ENCODE measurements at regions not wholly inside any gene's neighbourhood (a gene's known extent, or its start where the extent isn't known, plus 50 kb on each side); places are given as distances from the start of the nearest gene placed in this dataset.

DNA sequence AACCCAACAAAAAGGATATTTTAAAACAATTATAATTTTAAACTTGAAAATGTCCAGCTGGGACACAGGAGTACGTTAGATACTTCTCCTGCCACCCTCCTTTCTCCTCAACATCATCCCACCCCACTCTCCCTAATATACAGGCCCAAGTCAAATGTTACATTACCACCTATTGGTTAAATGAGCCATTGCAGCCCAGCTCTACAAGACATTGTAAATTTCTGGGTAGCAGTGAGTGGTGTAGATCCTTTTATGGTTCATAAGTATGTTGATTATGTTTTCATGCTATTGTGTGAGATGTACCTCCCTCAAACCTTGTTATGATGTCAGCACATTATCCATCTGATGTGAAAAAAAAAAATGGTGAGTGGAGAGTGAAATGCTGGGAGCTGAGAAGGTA is 187.1 kb upstream of the BCOR start:
- Histone ChIP-seq H3K4me3 (no peak overlapping the region), H3K36me3 (no peaks in the 10 kb centered on the region), H3K4me1 (no peaks in the 10 kb centered on the region), H3K27me3 (ENCODE audit: low read depth) (no peaks in the 10 kb centered on the region), H3K27ac (replicated peaks) (no peak overlapping the region), H3K9me3 (replicated peaks) (peaks cover 5% of the 10 kb centered on the region)
- intact Hi-C loops (cut with micrococcal nuclease), result no loop called here
- TF ChIP-seq, protein P1, sequence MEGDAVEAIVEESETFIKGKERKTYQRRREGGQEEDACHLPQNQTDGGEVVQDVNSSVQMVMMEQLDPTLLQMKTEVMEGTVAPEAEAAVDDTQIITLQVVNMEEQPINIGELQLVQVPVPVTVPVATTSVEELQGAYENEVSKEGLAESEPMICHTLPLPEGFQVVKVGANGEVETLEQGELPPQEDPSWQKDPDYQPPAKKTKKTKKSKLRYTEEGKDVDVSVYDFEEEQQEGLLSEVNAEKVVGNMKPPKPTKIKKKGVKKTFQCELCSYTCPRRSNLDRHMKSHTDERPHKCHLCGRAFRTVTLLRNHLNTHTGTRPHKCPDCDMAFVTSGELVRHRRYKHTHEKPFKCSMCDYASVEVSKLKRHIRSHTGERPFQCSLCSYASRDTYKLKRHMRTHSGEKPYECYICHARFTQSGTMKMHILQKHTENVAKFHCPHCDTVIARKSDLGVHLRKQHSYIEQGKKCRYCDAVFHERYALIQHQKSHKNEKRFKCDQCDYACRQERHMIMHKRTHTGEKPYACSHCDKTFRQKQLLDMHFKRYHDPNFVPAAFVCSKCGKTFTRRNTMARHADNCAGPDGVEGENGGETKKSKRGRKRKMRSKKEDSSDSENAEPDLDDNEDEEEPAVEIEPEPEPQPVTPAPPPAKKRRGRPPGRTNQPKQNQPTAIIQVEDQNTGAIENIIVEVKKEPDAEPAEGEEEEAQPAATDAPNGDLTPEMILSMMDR (IDR thresholded peaks at IDR 0.05; ENCODE audit: borderline replicate concordance), result no peak
- DNase-seq, result no peak

DNA sequence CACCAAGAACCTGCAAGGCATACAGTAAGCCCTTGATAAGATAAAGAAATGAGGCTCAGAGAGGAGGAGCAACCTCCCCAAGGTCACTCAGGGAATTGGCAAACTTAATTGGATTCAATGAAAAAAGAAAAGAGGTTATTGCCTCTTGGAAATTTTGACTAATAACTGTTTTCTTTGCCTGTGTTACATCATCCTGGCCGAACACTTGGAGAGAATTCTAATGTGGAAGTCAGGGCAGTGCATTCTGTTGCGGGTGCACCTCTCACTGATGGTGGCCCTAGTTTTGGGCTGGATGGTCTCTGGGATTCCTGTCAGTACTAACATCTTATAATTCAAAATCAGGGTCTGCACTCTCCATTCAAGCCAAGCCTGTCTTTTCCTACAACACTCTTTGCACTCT is 186.2 kb upstream of the BCOR start:
- Histone ChIP-seq H3K4me3 (no peak overlapping the region), H3K27ac (replicated peaks) (no peak overlapping the region), H3K36me3 (no peaks in the 10 kb centered on the region), H3K4me1 (no peaks in the 10 kb centered on the region), H3K27me3 (ENCODE audit: low read depth) (no peaks in the 10 kb centered on the region), H3K9me3 (replicated peaks) (no peaks in the 10 kb centered on the region)
- DNase-seq, result no peak
- intact Hi-C loops (cut with micrococcal nuclease), result no loop called here
- TF ChIP-seq, protein P1 (IDR thresholded peaks at IDR 0.05; ENCODE audit: borderline replicate concordance), result no peak

DNA sequence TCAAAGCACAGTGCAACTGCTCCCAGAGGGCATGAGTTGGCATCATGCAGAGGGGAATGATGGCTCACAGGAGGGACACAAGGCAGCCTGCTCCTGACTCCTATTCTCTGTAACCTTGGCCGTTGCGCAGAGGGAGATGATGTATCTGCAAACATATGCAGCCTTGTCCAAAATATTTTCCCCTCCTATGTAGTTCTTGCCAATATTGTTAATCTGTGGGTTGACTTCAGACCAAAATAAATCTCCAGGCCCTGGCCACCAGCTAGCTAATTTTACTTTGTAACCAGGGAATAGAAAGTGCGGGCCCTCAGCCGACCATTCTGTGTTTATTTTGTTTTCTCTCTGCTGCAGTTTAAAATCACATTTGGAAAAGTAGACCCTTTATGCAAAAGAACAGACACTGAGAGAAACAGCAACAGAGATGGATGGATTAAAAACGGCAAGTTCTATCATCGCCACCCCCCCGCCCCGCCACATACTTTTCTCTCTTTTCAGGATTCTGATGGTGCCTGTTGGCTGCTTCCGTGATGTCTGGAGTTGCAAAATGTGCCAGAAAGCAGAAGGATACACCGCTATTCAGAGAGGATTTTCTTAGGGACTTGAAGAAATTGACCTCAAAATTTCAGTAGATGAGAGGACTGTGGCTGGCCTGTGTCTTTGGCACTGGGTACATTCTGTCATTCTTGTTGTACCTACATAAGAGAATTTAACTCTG is 185.3 kb upstream of the BCOR start:
- Histone ChIP-seq H3K4me3 (no peak overlapping the region), H3K36me3 (no peaks in the 10 kb centered on the region), H3K27ac (replicated peaks) (no peak overlapping the region), H3K27me3 (ENCODE audit: low read depth) (no peaks in the 10 kb centered on the region), H3K9me3 (replicated peaks) (no peaks in the 10 kb centered on the region), H3K4me1 (no peaks in the 10 kb centered on the region)
- TF ChIP-seq, protein P1 (IDR thresholded peaks at IDR 0.05; ENCODE audit: borderline replicate concordance), result no peak
- intact Hi-C loops (cut with micrococcal nuclease), result no loop called here
- no peak for DNase-seq

DNA sequence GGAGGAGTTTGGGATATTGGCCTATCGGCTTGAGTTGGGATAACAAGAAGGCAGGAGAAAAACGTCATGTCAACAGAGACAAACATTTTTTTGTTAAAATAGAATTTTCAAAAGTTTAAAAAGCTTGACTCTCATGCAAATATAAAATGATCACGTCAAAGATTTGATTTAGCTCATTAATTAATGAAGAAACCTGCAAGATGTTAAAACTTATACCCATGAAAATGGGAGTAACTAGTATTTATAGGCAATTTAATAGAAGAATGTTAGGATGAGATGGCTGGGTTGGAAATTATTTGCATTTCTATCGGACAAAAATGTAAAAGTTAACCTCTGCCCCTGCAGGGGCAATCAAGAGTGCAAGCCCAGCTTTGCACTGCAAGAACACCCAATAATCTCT is 184.6 kb upstream of the BCOR start:
- no peak overlapping the region for H3K4me3 ChIP-seq
- no peaks in the 10 kb centered on the region for H3K4me1 ChIP-seq
- no peaks in the 10 kb centered on the region for H3K27me3 ChIP-seq (ENCODE audit: low read depth)
- DNase-seq, result no peak
- intact Hi-C loops (cut with micrococcal nuclease), result no loop called here
- no peaks in the 10 kb centered on the region for H3K9me3 ChIP-seq (replicated peaks)
- no peaks in the 10 kb centered on the region for H3K36me3 ChIP-seq
- H3K27ac ChIP-seq (replicated peaks), result no peak overlapping the region
- TF ChIP-seq, protein P1 (IDR thresholded peaks at IDR 0.05; ENCODE audit: borderline replicate concordance), result no peak

DNA sequence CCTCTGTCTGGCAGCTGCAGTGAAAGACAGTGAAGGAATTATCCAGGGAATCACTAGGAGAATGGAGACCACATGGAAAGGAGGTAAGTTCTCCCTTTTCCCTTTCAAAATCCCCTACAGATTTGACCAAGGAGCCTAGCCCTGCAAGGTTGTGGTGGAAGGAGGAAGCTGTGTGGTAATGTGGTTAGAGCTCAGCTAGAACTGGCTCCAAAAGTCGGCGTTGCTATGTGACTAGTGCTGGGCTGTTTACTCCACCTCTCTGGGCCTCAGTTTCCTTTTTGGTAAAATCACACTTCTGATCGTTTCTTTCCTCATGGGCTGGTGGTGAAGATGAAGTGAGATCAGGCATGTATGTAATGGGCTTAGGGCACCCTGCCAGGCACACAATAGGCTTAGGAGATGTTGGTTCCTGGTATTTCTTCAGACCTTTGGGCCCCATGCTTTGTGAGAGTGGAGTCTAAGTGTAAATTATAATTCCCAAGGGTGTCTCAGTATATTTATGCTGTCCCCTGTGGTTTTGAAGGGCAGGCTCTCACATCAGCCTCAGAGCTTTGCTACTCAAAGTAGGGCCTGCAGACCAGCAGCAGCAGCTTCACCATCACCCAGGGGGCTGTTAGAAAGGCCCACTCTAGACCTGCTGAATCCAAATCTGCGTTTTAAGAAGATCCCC is 183.7 kb upstream of the BCOR start:
- Histone ChIP-seq H3K4me1 (no peaks in the 10 kb centered on the region), H3K27me3 (ENCODE audit: low read depth) (no peaks in the 10 kb centered on the region), H3K36me3 (no peaks in the 10 kb centered on the region)

More for the DNA sequence above, 183.7 kb upstream of the BCOR start:
- TF ChIP-seq, protein P1 (IDR thresholded peaks at IDR 0.05; ENCODE audit: borderline replicate concordance), result no peak
- DNase-seq, result no peak
- Histone ChIP-seq H3K9me3 (replicated peaks) (no peaks in the 10 kb centered on the region), H3K27ac (replicated peaks) (no peak overlapping the region), H3K4me3 (no peak overlapping the region)
- intact Hi-C loops (cut with micrococcal nuclease), result no loop called here

Measured in left ventricle myocardium inferior (tissue), 1 donor.